ENCODE measurements at regions not wholly inside any gene's neighbourhood (a gene's known extent, or its start where the extent isn't known, plus 50 kb on each side); places are given as distances from the start of the nearest gene placed in this dataset.

DNA sequence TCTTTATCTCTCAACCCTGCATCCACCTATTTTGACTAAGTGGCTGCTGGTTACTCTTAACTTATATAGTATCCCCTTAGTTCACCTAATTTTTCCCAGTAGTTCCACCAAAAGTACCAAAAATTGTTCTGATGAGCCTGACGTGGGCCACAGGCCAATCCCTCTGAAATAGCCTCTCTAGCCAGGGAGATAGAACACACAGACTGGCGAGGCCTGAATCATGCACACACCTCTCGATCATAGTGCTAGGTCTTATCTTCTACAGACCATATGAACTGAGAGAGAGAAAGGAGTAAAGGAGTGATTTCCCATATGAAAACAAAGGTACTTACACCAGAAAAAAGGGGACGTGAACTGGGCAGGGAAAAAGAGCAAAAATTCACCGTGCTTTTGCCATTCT, 72.5 kb upstream of the ADAMTS9 start:
- Histone ChIP-seq H3K4me1 (ENCODE audit: control insufficient read depth, insufficient read depth, low read length, poor library complexity, severe bottlenecking) (no peaks in the 10 kb centered on the region), H3K4me3 (ENCODE audit: extremely low read depth, insufficient read depth, low read length, poor library complexity, severe bottlenecking) (no peak overlapping the region), H3K36me3 (ENCODE audit: control insufficient read depth, insufficient read depth, low read length) (no peaks in the 10 kb centered on the region), H3K27ac (ENCODE audit: low read depth, low read length, severe bottlenecking) (no peak overlapping the region), H3K9me3 (ENCODE audit: control insufficient read depth, low read length) (no peaks in the 10 kb centered on the region)
- 100% methylated on average over 1 of the region's 5 CpGs for WGBS, 2 experiments (ENCODE audit: insufficient coverage in 2 of 2)

DNA sequence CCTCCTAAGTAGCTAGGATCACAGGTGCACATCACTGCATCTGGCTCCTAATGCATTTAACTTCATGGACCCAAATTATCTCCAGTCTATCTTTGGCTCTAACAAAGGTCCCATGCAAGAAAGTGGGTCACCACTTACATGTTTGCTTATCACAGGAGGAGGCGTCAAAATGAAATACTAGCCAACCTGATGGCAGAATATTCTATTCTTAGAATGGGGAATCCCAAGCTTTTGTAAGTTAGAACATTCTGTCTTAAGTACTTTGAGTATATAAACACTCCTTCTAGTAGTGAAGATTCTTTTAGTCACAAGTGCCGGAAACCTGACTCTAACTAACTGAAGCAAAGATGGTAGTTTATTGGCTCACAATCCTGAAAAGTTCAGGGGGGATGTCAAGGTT, 72.0 kb upstream of the ADAMTS9 start:
- no CpG with 5 or more reads among the region's 2 CpGs for WGBS, 2 experiments (ENCODE audit: insufficient coverage in 2 of 2)
- Histone ChIP-seq H3K4me3 (ENCODE audit: extremely low read depth, insufficient read depth, low read length, poor library complexity, severe bottlenecking) (no peak overlapping the region), H3K4me1 (ENCODE audit: control insufficient read depth, insufficient read depth, low read length, poor library complexity, severe bottlenecking) (no peaks in the 10 kb centered on the region), H3K36me3 (ENCODE audit: control insufficient read depth, insufficient read depth, low read length) (no peaks in the 10 kb centered on the region), H3K27ac (ENCODE audit: low read depth, low read length, severe bottlenecking) (no peak overlapping the region), H3K9me3 (ENCODE audit: control insufficient read depth, low read length) (no peaks in the 10 kb centered on the region)

DNA sequence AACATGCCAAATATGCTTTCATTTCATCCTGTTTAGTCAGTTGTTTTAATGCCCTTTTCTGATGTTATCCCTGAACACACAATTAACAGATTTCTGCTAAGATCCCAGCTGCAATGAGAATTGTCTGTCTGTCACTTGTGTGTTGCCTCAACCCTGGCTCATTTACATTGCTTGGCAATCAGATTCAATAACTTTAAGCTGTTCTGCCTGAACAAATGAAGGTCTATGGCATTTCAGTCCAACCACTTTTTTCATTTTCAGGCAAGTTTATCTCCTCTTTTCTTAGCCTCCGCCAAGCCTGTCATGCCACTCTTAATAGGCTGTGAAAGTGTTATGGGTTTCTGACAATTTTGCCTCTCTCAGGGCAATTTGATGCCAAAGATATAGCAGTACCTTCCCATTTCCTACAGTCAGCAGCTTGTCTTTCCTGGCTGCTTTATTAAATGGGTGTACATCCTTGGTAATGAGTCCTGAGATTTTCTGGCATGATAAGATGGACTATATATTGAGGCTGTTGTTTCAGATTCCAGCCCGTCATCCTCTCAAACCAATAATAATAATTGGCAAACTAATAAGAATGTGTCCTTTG, 68.7 kb upstream of the ADAMTS9 start:
- no CpG with 5 or more reads among the region's 2 CpGs for WGBS, 2 experiments (ENCODE audit: insufficient coverage in 2 of 2)
- Histone ChIP-seq H3K9me3 (ENCODE audit: control insufficient read depth, low read length) (no peaks in the 10 kb centered on the region), H3K36me3 (ENCODE audit: control insufficient read depth, insufficient read depth, low read length) (no peaks in the 10 kb centered on the region), H3K4me1 (ENCODE audit: control insufficient read depth, insufficient read depth, low read length, poor library complexity, severe bottlenecking) (no peaks in the 10 kb centered on the region), H3K27ac (ENCODE audit: low read depth, low read length, severe bottlenecking) (no peak overlapping the region), H3K4me3 (ENCODE audit: extremely low read depth, insufficient read depth, low read length, poor library complexity, severe bottlenecking) (no peak overlapping the region)

DNA sequence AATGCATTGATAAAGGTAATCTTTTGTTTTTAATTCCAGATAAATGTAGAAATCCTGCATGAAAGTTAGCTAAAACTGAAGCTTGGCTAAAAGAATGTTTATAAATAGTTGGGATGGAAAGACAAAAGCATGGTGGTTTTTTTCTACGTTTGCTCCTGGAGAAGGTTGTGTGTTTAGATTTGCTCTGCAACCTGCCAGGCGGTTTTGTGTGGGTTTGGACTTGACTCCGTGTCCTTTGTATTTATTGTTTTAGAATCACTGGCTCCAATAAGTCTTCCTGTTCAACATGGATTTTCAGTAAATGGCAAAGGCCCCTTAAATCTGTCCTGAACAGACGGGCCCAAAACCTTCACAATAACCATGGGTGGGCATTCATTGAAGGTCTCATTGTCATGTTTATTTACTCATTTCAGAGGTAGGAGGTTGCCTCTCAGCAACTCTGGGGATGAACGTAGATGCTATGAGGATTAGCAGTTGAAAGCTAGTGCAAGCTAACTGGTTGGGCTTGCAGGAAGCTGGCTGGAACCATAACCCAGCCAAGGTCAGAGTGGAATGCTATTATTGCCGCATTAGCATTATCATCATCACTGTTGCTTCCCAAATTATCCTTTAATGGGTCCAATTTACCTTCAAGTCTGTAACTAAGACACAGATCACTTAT, 60.6 kb upstream of the ADAMTS9 start:
- Histone ChIP-seq H3K9me3 (ENCODE audit: control insufficient read depth, low read length) (no peaks in the 10 kb centered on the region), H3K27ac (ENCODE audit: low read depth, low read length, severe bottlenecking) (no peak overlapping the region), H3K4me3 (ENCODE audit: extremely low read depth, insufficient read depth, low read length, poor library complexity, severe bottlenecking) (no peak overlapping the region), H3K36me3 (ENCODE audit: control insufficient read depth, insufficient read depth, low read length) (no peaks in the 10 kb centered on the region), H3K4me1 (ENCODE audit: control insufficient read depth, insufficient read depth, low read length, poor library complexity, severe bottlenecking) (no peaks in the 10 kb centered on the region)
- 25 to 65% methylated on average over 3 of the region's 6 CpGs for WGBS, 2 experiments (ENCODE audit: insufficient coverage in 2 of 2)

DNA sequence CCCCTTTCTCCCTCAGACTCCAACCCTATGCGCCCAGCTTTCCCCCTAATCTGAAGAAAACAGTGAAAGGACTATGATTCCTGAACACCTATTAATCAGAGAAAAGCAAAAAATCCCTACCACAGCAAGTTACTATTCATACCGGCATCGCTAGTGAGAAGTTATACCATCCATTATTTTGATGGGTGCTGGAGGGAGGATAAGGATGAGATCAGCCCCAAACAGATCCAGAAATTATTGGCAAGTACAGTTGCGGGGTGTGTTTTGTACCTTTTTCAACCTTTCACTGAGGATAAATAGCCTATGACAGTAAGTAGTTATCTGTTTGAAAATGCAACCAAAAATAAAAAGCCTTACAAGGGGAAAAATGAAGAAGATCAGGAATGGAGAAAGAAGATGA, 59.9 kb upstream of the ADAMTS9 start:
- Histone ChIP-seq H3K36me3 (ENCODE audit: control insufficient read depth, insufficient read depth, low read length) (no peaks in the 10 kb centered on the region), H3K9me3 (ENCODE audit: control insufficient read depth, low read length) (no peaks in the 10 kb centered on the region), H3K27ac (ENCODE audit: low read depth, low read length, severe bottlenecking) (no peak overlapping the region), H3K4me1 (ENCODE audit: control insufficient read depth, insufficient read depth, low read length, poor library complexity, severe bottlenecking) (no peaks in the 10 kb centered on the region), H3K4me3 (ENCODE audit: extremely low read depth, insufficient read depth, low read length, poor library complexity, severe bottlenecking) (no peak overlapping the region)
- WGBS, 2 experiments (ENCODE audit: insufficient coverage in 2 of 2): 100% methylated on average over 1 of the region's 4 CpGs; no CpG with 5 or more reads in 1 of the 2 experiments

DNA sequence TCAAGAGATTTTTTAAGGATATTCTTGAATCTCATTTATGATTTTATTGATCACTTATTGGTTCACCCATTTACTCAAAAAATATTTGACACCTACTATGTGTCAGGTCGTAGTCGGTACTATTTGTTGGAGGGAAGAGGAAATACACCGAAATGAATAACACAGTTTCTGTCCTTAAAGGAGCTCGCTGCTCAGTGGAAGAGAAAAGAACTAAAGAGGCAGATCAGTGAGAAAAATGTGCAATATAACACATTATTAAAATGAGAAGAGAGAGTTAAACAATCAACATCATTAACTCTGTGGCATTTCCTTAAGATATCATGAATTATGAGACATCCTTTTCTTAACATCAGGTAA, 56.1 kb upstream of the ADAMTS9 start:
- Histone ChIP-seq H3K36me3 (ENCODE audit: control insufficient read depth, insufficient read depth, low read length) (no peaks in the 10 kb centered on the region), H3K4me3 (ENCODE audit: extremely low read depth, insufficient read depth, low read length, poor library complexity, severe bottlenecking) (no peak overlapping the region), H3K27ac (ENCODE audit: low read depth, low read length, severe bottlenecking) (no peak overlapping the region), H3K4me1 (ENCODE audit: control insufficient read depth, insufficient read depth, low read length, poor library complexity, severe bottlenecking) (peaks cover 16% of the 10 kb centered on the region), H3K9me3 (ENCODE audit: control insufficient read depth, low read length) (no peaks in the 10 kb centered on the region)
- WGBS, 2 experiments (ENCODE audit: insufficient coverage in 2 of 2): 40% methylated on average over 1 of the region's 4 CpGs; no CpG with 5 or more reads in 1 of the 2 experiments

DNA sequence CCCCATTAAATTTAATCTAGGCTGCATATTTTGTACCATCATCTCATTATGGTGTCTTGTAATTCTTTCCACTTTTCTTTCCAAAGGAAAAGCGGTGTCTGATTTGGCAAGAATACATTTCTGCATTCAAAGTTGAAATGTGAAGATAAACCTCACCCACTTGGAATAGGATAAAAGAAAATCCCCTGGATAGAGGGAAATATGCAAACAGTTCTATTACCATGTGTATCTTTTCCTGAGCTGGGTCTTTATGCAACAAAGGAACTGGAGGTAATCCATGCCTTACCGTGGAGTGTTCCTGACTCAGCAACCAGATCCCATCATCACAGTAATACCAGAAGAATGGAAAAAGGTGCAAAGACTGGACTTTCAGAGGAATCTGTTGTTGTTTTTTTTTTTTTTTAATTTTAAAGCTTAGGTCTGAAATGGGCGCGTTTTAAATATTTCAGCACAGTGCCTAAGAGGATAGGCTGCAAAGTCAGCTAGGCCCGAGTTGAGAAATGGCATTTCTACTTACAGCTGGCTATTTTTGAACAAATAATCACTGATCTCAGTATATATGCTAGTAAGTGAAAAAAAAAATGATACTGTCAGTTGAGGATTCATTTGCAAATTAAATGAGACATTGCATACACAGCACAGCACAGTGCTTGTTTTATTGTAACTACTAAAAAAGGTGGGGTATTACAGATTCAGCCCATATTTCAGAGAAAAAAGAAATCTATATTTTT, 55.5 kb upstream of the ADAMTS9 start:
- H3K27ac ChIP-seq (ENCODE audit: low read depth, low read length, severe bottlenecking): no peak overlapping the region
- H3K36me3 ChIP-seq (ENCODE audit: control insufficient read depth, insufficient read depth, low read length): no peaks in the 10 kb centered on the region
- 82 to 94% methylated on average over 3 of the region's 5 CpGs for WGBS, 2 experiments (ENCODE audit: insufficient coverage in 2 of 2)
- H3K4me1 ChIP-seq (ENCODE audit: control insufficient read depth, insufficient read depth, low read length, poor library complexity, severe bottlenecking): peaks cover 16% of the 10 kb centered on the region
- no peak overlapping the region for H3K4me3 ChIP-seq (ENCODE audit: extremely low read depth, insufficient read depth, low read length, poor library complexity, severe bottlenecking)
- H3K9me3 ChIP-seq (ENCODE audit: control insufficient read depth, low read length): no peaks in the 10 kb centered on the region

DNA sequence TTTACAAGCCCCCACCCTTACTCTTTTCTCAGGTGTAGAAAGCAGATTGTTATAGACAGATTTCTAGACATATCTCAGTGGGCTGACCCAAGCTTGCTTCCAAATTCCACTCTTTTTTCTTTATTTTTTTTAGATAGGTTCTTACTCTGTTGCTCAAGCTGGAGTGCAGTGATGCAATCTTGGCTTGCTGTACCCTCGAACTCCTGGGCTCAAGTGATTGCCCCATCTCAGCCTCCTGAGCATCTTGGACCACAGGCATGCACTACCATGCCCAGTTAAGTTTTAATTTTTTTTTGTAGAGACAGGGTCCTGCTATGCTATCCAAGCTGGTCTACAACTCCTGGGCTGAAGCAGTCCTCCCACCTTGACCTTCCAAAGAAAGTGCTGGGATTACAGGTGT, 53.5 kb upstream of the ADAMTS9 start:
- Histone ChIP-seq H3K9me3 (ENCODE audit: control insufficient read depth, low read length) (no peaks in the 10 kb centered on the region), H3K4me3 (ENCODE audit: extremely low read depth, insufficient read depth, low read length, poor library complexity, severe bottlenecking) (no peak overlapping the region), H3K27ac (ENCODE audit: low read depth, low read length, severe bottlenecking) (no peak overlapping the region), H3K4me1 (ENCODE audit: control insufficient read depth, insufficient read depth, low read length, poor library complexity, severe bottlenecking) (peaks cover 16% of the 10 kb centered on the region), H3K36me3 (ENCODE audit: control insufficient read depth, insufficient read depth, low read length) (no peaks in the 10 kb centered on the region)
- WGBS, 2 experiments (ENCODE audit: insufficient coverage in 2 of 2): 80 to 88% methylated on average over 1 of the region's 1 CpG

DNA sequence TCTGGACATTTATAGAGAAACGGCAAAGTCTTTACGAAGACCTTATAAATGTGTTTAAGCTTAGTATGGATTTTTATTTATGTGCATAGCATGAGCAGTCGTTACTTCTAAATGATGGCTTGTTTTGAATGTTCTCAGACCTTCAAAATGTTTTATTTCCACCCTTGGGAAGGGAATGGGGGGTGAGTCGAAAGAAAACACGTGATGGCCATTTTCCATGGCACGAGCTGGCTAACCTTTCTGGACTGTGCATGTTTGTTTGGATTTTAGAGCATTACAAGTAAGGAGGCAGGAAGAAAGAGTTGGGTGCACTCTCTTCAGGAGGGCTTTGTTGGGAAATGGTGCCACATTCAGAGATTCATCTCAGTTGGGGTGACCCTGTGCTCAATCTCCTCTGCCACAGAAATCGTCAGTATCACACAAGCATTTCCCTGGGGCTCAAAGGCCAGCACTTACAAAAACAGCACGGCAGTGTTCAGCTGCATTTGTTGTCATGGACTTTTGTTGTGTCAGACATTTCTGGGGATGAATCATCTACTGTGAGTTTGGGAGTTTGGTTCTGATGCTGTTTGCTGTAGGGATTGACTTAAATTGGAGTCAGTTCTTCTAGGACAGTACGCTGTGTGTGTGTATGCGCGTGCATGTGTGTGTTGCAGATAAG, 52.3 kb upstream of the ADAMTS9 start:
- Histone ChIP-seq H3K27ac (ENCODE audit: low read depth, low read length, severe bottlenecking) (peak overlapping the region; percentile 73), H3K9me3 (ENCODE audit: control insufficient read depth, low read length) (no peaks in the 10 kb centered on the region), H3K4me3 (ENCODE audit: extremely low read depth, insufficient read depth, low read length, poor library complexity, severe bottlenecking) (no peak overlapping the region), H3K4me1 (ENCODE audit: control insufficient read depth, insufficient read depth, low read length, poor library complexity, severe bottlenecking) (peaks cover 16% of the 10 kb centered on the region), H3K36me3 (ENCODE audit: control insufficient read depth, insufficient read depth, low read length) (no peaks in the 10 kb centered on the region)
- WGBS, 2 experiments (ENCODE audit: insufficient coverage in 2 of 2): 90 to 94% methylated on average over 6 to 10 of the region's 11 CpGs
